GM12891 (cell line): ENCODE measurements at regions not wholly inside any gene's neighbourhood (a gene's known extent, or its start where the extent isn't known, plus 50 kb on each side); places are given as distances from the start of the nearest gene placed in this dataset.

Experiments used
- POLR2A ChIP-seq: IDR thresholded peaks from 2 replicates; pipeline ENCODE4 v1.6.1; 2011; ENCODE audit warnings: low read depth, low read length, control low read depth
- POLR2AphosphoS5 ChIP-seq: IDR thresholded peaks from 2 replicates; pipeline ENCODE4 v1.6.1; 2011; ENCODE audit warnings: low read depth, low read length, control low read depth

DNA sequence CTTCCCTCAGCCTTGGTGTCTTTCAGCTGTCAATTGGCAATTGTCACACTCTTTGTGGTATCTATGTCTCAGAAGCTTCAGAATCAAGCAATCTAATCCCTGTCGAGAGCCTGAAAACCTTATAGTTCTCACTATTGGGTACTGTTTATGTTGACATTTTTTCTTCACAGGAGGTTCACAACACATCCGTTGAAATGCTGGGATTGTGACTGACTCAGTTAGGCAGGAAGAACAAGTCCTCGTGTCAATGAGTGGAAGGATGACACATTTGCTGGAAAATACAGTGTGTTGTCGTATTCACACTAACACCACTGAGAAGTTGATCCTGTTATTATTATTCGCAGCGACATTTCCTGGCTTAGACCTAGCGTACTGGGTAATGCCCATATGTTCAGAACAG, 163.9 kb upstream of the CITED2 start:
- no peak for TF ChIP-seq POLR2A
- TF ChIP-seq POLR2AphosphoS5: no peak
